GM19023 (cell line): ENCODE measurements at regions not wholly inside any gene's neighbourhood (a gene's known extent, or its start where the extent isn't known, plus 50 kb on each side); places are given as distances from the start of the nearest gene placed in this dataset.
A peak's percentile ranks its signal among the peaks of the same experiment; 100 is the strongest.
"Not testable (repeated sequence)": the region's sequence is repeated elsewhere in the genome, so short reads cannot be mapped to it uniquely, and the experiment has no call there.

Experiments used
- ATAC-seq: cut with Tn5 transposase; IDR thresholded peaks from one replicate; pipeline ENCODE4 v1.9.1; 2021; ENCODE audit warnings: mild to moderate bottlenecking, moderate library complexity; ENCODE audit not compliant: unreplicated experiment

DNA sequence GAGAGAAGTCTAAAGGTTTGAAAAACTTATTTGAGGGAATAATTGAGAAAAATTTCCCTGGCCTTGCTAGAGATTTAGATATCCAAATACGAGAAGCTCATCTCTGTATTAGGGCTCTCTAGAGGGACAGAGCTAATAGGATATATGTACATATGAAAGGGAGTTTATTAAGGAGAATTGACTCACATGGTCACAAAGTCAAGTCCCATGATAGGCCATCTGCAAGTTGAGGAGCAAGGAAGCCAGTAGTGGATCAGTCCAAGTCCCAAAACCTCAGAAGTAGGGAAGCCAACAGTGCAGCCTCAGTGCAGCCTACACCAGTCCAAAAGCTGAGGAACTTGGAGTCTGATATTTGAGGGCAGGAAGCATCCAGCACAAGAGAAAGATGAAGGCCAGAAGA is 126.7 kb downstream of the PJA2 start:
- ATAC-seq = not testable (repeated sequence)

DNA sequence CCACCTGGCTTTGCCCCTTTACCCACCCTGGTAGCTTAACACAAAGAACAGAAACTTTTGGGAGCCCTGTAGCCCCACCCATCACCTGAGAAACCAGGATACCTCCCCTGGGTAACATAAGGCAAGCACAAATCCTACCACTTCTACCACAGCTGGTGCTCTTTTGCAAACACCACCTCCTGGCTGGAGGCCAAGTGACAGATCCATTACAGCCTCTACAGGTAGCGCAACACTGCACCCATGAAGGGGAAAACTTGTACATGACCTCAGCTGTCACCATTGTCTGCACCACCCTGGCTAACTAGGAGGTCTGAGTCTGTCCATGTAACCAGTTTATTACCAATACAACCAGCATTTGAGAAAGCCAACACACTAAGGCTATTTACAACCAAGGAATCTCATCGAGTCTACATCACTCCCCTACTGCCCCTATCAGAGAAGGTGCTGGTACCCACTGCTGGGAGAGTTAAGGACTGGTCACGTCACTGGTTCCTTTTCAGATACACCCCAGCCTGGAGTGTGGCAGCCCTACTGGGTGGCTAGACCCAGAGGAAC is 128.6 kb downstream of the PJA2 start:
- no peak for ATAC-seq

DNA sequence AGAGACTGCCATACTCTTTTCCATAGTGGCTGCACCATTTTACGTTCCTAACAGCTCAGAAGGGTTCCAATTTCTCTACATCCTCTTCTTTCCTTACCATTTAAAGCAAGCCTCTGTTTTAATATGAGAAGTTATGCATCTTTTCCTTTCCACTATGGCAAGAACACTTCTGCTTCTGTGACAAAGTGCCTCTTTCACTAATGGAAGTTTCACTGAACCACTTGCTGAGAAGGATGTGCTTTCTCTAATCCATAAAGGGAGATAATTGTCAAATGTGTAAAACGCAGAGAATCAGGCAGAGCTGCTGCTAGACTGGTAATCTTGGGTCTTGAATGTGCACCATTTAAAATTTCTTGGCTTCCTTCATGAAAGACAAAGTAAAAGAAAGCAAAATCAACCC is 131.6 kb downstream of the PJA2 start:
- ATAC-seq = no peak

DNA sequence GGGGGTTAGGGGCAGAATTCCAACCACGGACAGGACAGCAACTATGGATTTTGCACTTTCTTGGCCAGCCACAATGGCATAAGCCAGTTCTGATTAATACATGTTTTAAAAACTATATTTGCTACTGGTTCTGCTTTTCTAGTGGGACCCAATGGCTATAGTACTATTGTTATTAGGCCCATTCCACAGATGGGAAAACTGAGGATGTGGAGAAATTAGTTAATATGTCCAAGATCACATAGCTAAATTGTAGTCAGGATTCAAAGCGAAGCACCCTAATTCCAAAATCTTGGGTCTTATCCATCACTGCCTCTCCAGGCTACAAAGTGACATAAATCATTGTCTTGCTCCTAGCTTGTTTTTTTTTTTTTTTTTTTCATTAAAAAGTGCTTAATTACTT is 133.9 kb downstream of the PJA2 start:
- ATAC-seq = no peak

DNA sequence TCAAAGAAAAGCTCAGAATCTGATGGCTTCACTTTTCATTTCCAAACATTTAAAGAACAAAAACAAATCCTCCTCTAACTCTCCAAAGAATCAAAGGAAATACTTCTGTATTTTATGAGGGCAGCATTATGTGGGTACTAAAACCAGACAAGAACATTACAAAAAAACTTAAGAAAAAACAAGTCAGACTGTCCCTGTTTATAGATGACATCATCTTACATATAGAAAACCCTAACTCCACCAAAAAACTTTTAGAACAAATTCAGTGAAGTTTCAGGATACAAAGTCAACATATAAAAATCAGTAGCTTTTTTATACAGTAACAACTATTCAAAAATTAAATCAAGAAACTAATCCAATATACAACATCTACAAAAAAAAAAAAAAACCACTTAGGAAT is 136.2 kb downstream of the PJA2 start:
- no peak for ATAC-seq

DNA sequence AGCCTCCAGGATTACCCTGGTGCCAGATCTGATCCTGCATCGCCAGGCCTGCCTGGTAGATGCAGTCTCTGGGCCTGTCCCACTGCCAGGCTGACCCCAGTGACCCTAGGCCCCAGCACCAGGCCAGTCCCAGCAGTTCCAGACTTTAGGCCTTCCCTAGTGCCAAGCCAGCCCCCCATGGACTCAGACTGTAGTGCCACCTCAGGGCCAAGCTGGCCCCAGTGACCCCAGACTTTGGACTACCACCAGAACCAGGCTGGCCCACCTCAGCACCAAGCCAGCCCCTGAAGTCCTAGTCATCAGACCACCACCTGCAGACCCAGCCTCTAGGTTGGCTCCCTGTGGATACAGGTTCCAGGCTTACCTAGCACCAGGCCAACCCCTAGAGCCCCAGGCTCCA is 142.5 kb downstream of the PJA2 start:
- no peak for ATAC-seq

DNA sequence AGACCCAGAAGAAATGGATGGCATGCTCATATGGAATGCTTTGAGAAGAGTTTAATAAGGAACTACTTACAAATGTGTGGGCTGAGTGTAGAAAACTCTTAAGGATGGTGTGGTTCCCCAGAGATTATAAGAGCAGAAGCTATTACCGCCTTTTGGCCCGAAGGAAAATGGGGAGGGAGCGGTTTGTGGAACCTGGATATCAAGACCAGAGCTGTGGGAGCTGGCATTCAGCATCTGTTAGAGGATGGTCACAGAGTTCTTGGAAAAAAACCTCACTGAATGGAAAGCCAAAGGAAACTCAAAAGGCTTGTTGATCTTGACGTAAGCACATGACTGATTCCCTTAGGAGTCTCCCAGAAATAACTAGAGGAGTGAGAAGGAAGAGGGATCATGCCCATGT is 151.0 kb downstream of the PJA2 start:
- ATAC-seq = no peak

DNA sequence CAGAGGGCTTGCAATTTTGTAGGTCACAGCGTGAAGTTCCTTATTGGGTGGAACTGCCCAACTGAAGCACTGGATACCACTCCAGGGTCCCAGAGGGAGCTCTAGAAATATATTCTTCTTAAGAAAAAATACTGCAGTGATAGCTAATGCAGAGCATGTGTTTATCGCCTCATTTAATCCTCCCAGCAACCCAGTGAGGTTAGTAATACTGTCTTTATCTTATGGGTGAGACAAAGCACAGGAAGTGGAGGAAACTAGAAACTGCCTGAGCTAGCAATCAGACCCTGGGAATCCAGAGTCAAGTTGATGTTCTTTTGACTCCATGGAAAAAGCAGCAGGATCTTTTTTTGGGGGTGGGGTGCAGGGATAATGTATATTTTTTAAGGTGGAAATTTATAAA is 153.3 kb downstream of the PJA2 start:
- no peak for ATAC-seq

DNA sequence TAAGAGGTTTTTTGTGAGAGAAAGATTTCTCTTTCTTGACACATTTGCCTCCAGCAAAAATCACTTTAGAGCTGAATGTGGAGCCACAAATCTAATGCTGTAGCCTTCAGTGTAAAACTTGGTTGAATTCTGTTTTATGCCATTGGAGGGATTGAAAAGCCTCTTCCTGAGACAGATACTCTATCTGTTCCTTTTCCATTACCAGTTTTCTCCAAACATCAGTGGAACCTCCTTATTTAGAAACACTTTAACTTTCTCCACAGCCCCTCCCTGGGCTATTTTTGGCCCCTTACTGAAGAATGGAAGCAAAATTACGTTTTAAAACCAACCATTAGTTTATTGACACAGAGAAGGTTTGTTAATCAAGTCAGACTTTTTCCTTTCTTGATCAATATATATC is 155.3 kb downstream of the PJA2 start:
- no peak for ATAC-seq

DNA sequence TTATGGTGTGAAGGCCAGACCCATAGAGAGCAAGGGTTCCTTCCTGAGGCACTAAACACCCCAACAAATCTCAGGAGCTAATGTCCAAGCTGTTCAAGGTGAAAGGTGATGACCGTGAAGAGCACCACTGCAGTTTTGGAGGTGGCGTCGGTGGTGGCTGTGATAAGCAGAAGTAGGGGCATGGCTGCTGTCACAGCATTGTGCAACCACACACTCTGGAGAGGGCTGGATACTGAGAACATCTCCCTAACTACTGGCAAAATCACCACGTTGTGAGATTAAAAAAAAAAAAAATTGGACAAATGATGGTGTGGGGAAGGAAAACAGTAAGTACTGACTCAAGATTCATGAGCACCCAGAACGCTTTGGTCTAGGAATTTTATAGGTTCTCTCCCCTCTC is 156.5 kb downstream of the PJA2 start:
- no peak for ATAC-seq

DNA sequence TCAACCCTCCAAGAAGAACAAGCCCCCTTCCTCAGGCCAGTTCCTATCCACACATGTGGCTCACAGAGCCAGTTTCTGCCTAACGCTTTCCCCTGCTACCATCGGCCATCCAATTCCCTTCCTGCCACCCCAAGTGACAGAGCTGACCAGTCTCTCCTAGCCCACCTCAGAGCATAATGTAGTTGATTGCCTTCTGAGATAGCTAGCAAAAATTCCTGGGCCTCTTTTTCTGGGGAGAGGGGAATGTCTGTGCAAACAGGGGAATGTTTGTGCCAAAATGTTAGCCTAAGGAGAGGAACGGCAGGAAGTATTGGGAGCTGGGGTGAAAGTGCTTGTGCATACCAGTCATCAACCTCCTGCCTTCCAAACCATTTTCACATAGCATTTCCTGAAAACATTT is 157.0 kb downstream of the PJA2 start:
- no peak for ATAC-seq

DNA sequence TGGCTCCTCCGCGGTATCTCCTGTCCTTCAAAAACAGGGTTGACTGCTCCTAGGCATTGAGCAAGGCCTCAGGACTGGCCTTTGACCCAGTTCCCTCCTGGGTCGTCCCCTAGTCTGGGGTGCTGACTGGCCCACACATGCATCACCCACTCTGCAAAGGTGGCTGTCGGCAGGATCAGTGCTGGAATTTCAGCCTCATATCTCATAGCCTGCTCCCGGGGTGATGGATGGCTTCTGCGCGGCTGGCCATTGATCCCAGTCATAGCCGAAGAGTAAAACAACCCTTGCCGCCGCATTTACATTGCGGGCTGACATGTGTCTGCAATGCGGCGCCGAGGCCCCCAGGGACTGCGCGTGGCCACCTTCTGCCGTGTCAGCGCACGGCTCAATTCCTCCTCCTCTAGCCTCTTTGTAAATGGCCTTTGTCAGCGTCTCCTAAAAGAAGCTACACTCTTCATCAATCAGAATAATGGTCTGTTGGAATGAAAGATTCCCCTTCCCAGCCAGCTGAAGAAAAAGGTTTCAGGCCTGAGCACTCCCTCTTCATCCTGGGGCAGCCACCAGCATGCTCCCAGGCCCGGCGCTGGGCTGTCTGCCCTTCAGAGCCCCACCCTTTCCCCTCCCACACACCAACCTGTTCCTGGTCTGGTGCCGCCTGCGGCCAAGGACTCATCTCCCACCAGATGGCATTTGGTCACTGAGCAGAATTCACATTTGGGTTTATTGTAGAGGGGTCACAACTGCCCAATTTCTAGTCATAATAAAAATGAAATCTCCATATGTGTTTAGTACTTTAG is 159.0 kb downstream of the PJA2 start:
- ATAC-seq = no peak

DNA sequence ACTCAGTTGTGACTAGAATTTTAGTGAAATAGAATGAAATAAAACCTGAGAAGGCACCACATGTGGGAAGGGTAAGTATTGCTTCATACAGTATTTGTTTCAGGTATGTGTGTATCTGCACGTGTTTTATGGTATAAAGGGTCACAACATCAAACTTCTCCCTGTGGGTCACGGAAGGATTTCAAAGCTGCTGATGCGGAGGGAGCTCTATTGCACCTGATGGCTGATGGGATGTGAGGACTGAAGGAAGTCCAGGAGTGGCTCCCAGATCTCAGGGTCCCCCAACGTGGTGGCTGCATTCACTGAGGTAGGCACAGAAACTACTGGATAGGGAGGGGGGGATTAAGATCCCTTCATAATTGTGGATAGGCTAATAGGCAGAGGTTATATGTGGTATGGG is 159.7 kb downstream of the PJA2 start:
- no peak for ATAC-seq

DNA sequence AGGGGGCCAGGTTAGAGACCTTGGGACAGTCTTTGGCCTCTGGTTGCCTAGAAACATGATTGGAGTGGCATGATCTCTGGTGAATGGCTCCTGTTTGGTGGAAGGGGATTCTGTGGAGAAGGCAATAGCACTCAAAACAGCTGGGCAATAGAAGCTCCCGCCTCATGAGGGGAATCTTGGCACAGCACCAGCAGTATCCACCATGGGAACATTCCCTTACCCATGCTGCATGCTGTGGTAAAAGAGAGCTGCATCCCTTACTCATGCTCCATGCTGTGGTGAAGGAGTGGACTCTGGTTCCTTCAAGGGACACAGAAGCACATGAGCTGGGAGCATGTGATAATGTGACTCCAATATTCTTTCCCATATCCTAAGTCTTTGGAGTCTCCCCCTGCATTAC is 160.6 kb downstream of the PJA2 start:
- no peak for ATAC-seq

DNA sequence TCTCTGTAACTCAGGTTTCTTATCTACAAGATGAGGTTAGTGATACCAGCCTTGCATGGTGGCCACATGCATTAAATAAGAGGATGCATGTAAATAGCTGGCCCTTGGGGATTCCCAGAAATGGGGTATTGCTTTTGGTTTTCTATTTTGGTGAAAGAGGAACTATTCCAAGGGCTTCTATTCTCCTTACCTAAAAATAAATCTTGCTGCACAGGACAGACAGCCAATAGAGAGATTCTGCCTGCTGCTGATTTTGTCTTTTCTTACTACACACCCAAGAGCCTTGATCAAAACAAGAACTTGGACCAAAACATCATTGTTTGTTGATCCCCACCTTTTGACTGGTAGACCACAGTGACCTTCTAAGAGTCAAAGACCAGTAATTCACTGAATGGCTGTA is 161.8 kb downstream of the PJA2 start:
- ATAC-seq = peak; percentile 74

DNA sequence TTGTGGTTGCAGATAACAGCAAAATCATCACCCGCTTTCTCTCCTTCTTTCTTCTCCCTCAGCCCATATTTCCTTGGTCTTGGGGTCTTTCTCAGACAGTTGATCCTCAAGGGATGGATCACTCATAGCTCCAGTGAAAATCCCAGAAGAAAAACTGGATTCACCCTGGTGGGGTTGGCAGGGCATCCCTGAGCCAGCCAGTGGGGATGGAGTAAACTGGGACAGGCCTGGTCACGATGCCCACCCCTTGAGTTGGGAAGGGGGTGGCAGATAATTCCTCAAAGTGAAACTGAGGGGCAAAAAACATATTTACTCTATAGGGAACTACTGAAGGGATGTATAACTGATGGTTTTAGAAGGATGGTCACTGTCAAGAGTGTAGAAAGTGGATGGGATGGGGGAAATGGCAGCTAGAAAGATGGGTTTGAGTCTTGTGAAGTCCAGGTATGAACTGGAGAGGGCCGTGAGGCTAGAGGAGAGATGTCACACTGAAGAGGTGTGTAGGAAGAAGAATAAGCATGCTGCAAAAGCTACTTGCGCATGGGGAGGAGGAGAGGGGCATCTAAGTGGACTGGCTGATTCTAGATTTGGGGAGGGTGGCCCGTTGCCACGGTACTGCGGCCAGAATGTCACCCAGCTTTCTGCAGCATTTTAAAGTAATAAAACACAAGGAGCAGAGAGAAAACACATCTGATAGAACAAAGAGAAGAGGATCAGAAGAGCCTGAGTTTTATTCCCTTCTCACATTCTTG is 162.8 kb downstream of the PJA2 start:
- no peak for ATAC-seq
